Ovary (tissue), 7 donors: ENCODE measurements at regions not wholly inside any gene's neighbourhood (a gene's known extent, or its start where the extent isn't known, plus 50 kb on each side); places are given as distances from the start of the nearest gene placed in this dataset.
"Not testable (repeated sequence)": the region's sequence is repeated elsewhere in the genome, so short reads cannot be mapped to it uniquely, and the experiment has no call there.

Experiments
- DNase-seq, 5 donors: peaks; one replicate each; pipeline ENCODE4 v3.0.0-alpha.2; 2019 to 2020
- H3K27ac ChIP-seq, 2 donors: fragments of 200-600 bp; one replicate each; pipeline versions ENCODE4 v1.5.1 to v1.8.0; 2019 to 2022
- H3K27me3 ChIP-seq: fragments of 200-600 bp; one replicate; pipeline ENCODE4 v1.8.0; 2022
- H3K36me3 ChIP-seq: fragments of 200-600 bp; sonication (generic); one replicate; pipeline ENCODE4 v1.5.1; 2019
- H3K4me1 ChIP-seq: one replicate; pipeline ENCODE4 v1.8.1; 2013; ENCODE audit warnings: mild to moderate bottlenecking, moderate library complexity; ENCODE audit not compliant: insufficient read depth
- H3K4me3 ChIP-seq: fragments of 200-600 bp; sonication (generic); one replicate; pipeline ENCODE4 v1.5.1; 2017
- H3K9me3 ChIP-seq, 2 donors: fragments of 200-600 bp in 1 of 2; sonication (generic) in 1 of 2; one replicate each; pipeline versions ENCODE4 v1.5.1 to v1.8.1; 2013 to 2019; ENCODE audit warnings: mild to moderate bottlenecking in 1 of 2, moderate library complexity in 1 of 2
- EP300 ChIP-seq: sonication (generic); formaldehyde crosslinking; IDR thresholded peaks from one replicate; pipeline ENCODE4 v1.6.1; 2017; ENCODE audit warnings: antibody characterized with exemption
- POLR2A ChIP-seq: fragments of 450-650 bp; IDR thresholded peaks from one replicate; pipeline ENCODE4 v1.6.1; 2017; ENCODE audit warnings: antibody characterized with exemption, mild to moderate bottlenecking, moderate library complexity
- WGBS, 3 donors: extraction: QIAGEN DNeasy Blood & Tissue Kit in 1 of 3; methylation state at CpG; one replicate each; pipeline versions ENCODE4 v1.1.5 to v1.1.7; 2013 to 2017; 5-methylcytosine and 5-hydroxymethylcytosine counted together
- intact Hi-C, 4 donors: fragments of 100-400 bp; cut with DNase I; formaldehyde crosslinking; loops; one replicate each; pipeline versions ENCODE4 v1.11.0 to v1.15.1; 2022 to 2023
- TF ChIP-seq, protein P1 (sequence below), 3 donors: fragments of 450-650 bp in 2 of 3; fragments of 200-600 bp in 1 of 3; IDR thresholded peaks; one replicate each; pipeline versions ENCODE4 v1.5.1 to v1.8.0; 2016 to 2022; ENCODE audit warnings: antibody characterized with exemption in 3 of 3, mild to moderate bottlenecking in 1 of 3
- donor health status: DM: no; HTN: no; CAD: no; lungs with moderate emphysema.
- donor health status: DM: no; HTN: no; CAD: no.
- donor health status: Bipolar disorder and iron deficiency.
- donor health status: DM: no; HTN: no; CAD: no.
- donor health status: DM: yes; HTN: yes; CAD: no.

DNA sequence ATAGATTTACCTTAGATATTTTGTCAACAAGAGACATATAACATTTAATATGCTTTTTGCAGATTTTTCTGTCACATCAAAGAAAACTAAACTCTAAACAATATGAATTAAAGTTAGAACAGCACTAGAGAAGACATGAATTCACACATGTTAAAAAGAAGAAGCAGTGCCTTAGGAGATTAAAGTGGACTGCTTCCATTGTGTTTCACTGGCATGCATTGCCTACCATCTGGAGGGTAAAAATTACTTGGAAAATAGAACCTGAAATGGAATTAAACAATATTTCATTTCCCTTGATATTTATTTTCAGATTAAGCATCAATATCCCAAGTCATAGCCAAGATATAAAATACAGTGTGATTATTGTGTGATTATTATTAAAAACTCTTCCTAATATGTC lies 319.4 kb upstream of the CDH18 start:
- no peaks in the 10 kb centered on the region for H3K36me3 ChIP-seq
- no peak overlapping the region for H3K4me3 ChIP-seq
- no peaks in the 10 kb centered on the region for H3K4me1 ChIP-seq
- no peak overlapping the region for H3K27ac ChIP-seq
- H3K9me3 ChIP-seq: no peaks in the 10 kb centered on the region
- no peaks in the 10 kb centered on the region for H3K27me3 ChIP-seq
- no peak for DNase-seq
- no peak for TF ChIP-seq EP300
- TF ChIP-seq POLR2A: no peak
- TF ChIP-seq, protein P1, sequence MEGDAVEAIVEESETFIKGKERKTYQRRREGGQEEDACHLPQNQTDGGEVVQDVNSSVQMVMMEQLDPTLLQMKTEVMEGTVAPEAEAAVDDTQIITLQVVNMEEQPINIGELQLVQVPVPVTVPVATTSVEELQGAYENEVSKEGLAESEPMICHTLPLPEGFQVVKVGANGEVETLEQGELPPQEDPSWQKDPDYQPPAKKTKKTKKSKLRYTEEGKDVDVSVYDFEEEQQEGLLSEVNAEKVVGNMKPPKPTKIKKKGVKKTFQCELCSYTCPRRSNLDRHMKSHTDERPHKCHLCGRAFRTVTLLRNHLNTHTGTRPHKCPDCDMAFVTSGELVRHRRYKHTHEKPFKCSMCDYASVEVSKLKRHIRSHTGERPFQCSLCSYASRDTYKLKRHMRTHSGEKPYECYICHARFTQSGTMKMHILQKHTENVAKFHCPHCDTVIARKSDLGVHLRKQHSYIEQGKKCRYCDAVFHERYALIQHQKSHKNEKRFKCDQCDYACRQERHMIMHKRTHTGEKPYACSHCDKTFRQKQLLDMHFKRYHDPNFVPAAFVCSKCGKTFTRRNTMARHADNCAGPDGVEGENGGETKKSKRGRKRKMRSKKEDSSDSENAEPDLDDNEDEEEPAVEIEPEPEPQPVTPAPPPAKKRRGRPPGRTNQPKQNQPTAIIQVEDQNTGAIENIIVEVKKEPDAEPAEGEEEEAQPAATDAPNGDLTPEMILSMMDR (IDR thresholded peaks at IDR 0.05): no peak
- intact Hi-C loops: no loop called here

DNA sequence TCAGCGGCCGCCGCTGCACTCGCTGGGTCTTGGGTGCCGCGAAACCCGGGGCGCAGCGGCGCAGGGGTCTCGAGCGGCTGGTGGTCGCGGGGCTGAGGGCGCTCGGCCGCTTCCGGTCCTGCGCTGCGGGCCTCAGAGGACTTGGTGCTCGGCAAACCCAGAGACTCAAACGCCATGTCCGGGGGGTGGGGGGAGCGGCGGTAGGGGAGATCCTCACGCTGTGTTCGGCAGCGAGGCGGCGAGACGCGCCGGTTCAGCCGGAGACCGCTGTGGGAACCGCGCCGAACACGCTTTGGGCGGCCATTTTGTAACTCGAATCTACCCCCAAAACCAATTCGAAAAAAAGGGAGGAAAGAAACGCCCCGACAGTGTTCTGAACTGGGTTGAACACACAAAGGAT lies 317.5 kb upstream of the CDH18 start:
- H3K4me3 ChIP-seq: no peak overlapping the region
- no peaks in the 10 kb centered on the region for H3K36me3 ChIP-seq
- no peaks in the 10 kb centered on the region for H3K4me1 ChIP-seq
- TF ChIP-seq EP300 (no peak), POLR2A (no peak)
- TF ChIP-seq, protein P1 (IDR thresholded peaks at IDR 0.05): no peak
- 90 to 95% (median 94%) methylated on average over 44 of the region's 44 CpGs for WGBS, 3 donors
- no peak for DNase-seq
- H3K27ac ChIP-seq: no peak overlapping the region
- no peaks in the 10 kb centered on the region for H3K27me3 ChIP-seq
- intact Hi-C loops: no loop called here
- H3K9me3 ChIP-seq: no peaks in the 10 kb centered on the region

DNA sequence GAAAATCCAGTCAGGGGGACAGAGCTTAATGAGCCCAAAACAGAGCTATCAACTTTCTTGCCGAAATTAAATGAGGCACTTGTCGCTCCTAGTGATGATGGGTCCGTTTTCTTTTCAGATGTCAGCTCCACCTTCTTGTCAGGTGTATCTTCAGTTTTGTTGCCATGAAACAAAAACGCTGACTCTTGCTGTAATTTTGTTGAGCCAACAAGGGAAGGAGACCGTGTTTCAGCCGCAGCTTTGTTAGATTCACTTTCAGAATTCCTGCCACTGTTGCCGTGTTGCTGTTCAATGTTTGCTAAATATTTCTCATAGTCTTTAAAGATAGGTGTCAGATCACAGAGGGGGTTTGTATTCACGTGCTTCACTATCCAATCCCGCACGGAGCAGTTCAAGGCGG lies 316.6 kb upstream of the CDH18 start:
- H3K4me1 ChIP-seq, H3K9me3 ChIP-seq, intact Hi-C loops, H3K36me3 ChIP-seq, H3K27ac ChIP-seq, H3K27me3 ChIP-seq, DNase-seq, H3K4me3 ChIP-seq: not testable (repeated sequence)
- 94 to 96% (median 95%) methylated on average over 11 of the region's 11 CpGs for WGBS, 3 donors

DNA sequence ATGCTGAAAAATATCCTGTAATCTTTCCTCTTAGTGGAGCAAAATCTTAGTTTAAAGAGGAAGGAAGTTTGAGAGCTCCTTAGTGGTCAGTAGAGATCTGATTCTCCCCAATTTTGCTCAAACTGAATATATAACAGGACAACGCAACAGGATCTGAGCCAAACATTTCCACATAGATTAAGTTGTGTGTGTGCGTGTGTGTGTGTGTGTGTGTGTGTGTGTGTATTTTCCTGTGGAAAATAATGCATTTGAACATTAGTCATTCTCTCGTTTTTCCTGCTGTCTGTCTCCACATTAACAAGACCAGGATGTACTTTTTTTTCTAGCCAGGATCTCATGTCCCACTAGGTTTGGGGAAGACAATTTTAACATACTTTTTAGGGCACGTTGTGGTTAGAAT lies 312.1 kb upstream of the CDH18 start:
- Histone ChIP-seq H3K4me3 (no peak overlapping the region), H3K4me1 (no peaks in the 10 kb centered on the region), H3K27me3 (no peaks in the 10 kb centered on the region), H3K27ac (no peak overlapping the region), H3K9me3 (no peaks in the 10 kb centered on the region), H3K36me3 (no peaks in the 10 kb centered on the region)
- 61 to 68% (median 66%) methylated on average over 4 of the region's 4 CpGs for WGBS, 3 donors
- intact Hi-C loops: loop anchor here in 1 of 4 donors (1.0 kb wide), 1 partner anchor 11 kb away; no protein-coding TSS in a partner anchor
- no peak for DNase-seq
- TF ChIP-seq EP300: no peak
- TF ChIP-seq, protein P1 (IDR thresholded peaks at IDR 0.05): no peak
- no peak for TF ChIP-seq POLR2A

DNA sequence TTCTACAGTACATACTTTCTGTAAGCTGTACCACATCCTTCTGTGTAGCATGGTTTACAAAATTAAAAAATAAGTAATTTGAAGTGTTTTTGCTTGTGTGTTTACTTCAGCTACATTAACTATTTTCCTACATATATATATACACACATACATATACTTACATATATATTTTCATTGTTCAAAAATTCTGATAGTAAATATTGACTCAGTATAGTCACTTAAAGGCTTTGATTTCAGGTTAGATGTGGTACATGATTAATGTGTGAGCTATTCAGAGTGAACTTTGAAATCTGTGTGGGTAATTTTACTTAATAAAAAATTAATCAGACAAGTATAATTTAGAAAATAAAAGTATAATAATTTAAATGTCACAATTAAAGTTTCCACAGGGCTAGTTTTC lies 306.7 kb upstream of the CDH18 start:
- Histone ChIP-seq H3K9me3 (no peaks in the 10 kb centered on the region), H3K27ac (no peak overlapping the region), H3K4me1 (no peaks in the 10 kb centered on the region), H3K36me3 (no peaks in the 10 kb centered on the region), H3K4me3 (no peak overlapping the region), H3K27me3 (no peaks in the 10 kb centered on the region)
- DNase-seq: no peak
- intact Hi-C loops: no loop called here
- TF ChIP-seq POLR2A (no peak), EP300 (no peak)
- TF ChIP-seq, protein P1 (IDR thresholded peaks at IDR 0.05): no peak
